SU-DHL-6 (cell line): ENCODE measurements at regions not wholly inside any gene's neighbourhood (a gene's known extent, or its start where the extent isn't known, plus 50 kb on each side); places are given as distances from the start of the nearest gene placed in this dataset.

Experiments used
- EZH2phosphoT487 ChIP-seq: fragments of 200-600 bp; sonication (generic), shearing (Covaris generic); conservative IDR thresholded peaks from 2 replicates; pipeline ENCODE4 v1.6.1; 2018; ENCODE audit warnings: mild to moderate bottlenecking, antibody characterized with exemption, low read length, moderate library complexity, mixed read lengths
- TF ChIP-seq, protein P1 (sequence below): fragments of 200-600 bp; sonication (generic); IDR thresholded peaks from one replicate; pipeline ENCODE4 v1.5.1; 2017; ENCODE audit warnings: antibody characterized with exemption, mild to moderate bottlenecking, low read length, moderate library complexity; ENCODE audit not compliant: insufficient read depth, poor library complexity, severe bottlenecking

DNA sequence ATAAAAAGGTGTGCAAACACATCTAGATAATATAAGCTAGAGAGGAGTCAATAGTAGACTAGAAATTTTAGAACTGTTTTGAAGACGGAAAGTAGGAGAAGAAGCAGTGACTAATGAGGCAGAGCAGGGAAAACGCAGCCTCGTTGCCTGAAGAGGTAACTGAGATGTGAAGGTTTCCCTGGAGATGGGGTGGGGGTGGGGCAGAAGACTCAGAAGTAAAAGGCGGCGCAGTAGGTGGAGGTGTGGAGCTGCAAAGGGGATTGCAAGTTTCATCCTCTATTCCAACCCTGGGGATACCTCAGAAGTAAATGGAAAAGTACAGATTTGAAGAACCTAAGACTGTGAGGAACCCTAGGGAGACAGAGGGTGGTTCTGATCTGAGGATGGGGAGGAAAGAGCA is 109.5 kb downstream of the TMPRSS5 start:
- TF ChIP-seq, protein P1, sequence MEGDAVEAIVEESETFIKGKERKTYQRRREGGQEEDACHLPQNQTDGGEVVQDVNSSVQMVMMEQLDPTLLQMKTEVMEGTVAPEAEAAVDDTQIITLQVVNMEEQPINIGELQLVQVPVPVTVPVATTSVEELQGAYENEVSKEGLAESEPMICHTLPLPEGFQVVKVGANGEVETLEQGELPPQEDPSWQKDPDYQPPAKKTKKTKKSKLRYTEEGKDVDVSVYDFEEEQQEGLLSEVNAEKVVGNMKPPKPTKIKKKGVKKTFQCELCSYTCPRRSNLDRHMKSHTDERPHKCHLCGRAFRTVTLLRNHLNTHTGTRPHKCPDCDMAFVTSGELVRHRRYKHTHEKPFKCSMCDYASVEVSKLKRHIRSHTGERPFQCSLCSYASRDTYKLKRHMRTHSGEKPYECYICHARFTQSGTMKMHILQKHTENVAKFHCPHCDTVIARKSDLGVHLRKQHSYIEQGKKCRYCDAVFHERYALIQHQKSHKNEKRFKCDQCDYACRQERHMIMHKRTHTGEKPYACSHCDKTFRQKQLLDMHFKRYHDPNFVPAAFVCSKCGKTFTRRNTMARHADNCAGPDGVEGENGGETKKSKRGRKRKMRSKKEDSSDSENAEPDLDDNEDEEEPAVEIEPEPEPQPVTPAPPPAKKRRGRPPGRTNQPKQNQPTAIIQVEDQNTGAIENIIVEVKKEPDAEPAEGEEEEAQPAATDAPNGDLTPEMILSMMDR: no peak
- no peak for TF ChIP-seq EZH2phosphoT487
